HG03196 (cell line): ENCODE measurements at regions not wholly inside any gene's neighbourhood (a gene's known extent, or its start where the extent isn't known, plus 50 kb on each side); places are given as distances from the start of the nearest gene placed in this dataset.
"Not testable (repeated sequence)": the region's sequence is repeated elsewhere in the genome, so short reads cannot be mapped to it uniquely, and the experiment has no call there.

Source experiments
- ATAC-seq: cut with Tn5 transposase; IDR thresholded peaks from one replicate; pipeline ENCODE4 v1.9.1; 2021; ENCODE audit not compliant: unreplicated experiment

DNA sequence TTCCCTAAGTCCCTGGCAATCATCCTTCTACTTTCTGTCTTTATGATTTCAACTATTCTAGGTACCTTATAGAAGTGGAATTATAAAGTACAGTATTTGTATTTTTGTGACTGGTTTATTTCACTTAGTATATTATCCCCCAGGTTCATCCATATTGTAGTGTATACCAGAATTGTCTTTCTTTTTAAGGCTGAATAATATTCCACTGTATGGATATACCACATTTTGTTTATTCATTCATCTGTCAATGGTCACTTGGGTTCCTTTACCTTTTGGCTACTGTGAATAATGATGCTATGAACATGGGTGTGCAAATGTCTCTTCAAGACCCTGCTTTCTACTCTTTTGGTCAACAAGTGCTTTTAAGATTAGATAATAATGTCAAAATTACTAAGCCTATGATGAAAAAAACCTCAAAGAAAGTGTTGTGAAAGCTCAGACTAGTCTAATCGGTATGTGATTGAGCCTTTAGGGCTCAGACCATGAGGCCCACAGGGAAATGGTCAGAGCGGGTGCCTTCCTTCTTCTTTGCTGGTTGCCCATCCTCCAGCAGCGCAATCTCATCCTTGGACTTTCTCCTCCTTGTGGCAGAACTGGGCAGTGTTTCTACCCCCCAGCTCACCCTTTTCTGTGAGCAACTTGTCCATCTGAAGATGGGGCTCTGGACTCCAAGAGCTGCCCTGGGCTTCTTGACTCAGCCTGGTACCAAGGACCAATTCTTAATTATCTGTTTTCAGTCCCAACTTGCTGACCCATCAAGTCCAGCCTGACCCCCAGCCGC is 105.4 kb downstream of the TTC8 start:
- no peak for ATAC-seq

DNA sequence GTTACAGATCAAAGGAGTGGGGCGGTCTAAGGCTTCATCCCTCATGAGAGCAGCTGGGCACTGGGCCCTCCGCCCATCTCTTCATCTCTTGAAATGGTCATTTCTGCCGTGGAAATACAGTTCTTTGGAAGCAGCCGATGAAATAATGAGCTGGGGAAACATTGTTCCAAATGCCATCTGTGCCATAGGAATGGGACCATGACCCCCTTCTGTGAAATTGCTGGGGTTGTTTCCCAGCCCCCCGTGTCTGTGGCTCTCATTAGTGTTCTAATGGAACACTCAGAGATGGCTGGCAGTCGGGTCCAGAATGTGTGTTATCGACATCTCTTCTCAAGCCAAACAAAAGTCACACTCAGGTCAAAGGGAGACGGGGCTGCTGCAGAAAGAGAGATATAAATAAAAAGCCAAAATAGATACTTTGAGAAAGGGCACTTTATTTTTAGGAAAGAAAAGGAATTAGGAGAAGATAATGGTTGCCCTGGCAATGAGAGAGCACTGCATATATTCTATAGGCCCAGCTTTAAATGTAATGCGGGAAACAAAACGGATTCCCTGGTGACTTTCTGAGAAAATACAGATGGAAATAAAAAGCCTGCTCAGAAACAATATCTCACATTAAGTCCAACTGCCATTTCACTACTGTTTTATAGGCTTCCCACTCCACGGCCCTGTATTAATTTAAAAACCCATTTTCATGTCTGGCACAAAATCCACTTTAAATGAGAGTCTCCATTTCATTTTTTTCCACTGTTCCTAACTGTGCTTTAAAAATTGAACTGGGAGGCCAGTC is 107.1 kb downstream of the TTC8 start:
- ATAC-seq = no peak

DNA sequence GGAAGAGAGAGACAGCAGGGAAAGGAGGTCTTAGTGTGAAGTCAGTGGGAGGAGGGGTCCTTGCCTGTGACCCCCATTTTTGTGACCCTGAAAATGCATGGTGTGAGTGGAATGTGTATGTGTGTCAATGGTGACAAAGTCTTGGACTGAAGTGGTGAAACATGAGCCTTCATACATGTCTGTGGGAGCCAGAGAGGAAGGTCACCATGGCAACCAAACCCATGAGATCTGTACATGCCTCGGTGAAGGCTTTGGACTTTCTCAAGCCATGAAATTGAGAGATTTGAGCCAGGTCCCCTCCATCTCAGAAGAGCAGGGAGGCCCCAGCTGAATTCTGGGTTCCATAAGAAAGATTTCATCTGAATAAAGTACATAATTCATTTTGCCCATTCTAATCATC is 108.7 kb downstream of the TTC8 start:
- no peak for ATAC-seq

DNA sequence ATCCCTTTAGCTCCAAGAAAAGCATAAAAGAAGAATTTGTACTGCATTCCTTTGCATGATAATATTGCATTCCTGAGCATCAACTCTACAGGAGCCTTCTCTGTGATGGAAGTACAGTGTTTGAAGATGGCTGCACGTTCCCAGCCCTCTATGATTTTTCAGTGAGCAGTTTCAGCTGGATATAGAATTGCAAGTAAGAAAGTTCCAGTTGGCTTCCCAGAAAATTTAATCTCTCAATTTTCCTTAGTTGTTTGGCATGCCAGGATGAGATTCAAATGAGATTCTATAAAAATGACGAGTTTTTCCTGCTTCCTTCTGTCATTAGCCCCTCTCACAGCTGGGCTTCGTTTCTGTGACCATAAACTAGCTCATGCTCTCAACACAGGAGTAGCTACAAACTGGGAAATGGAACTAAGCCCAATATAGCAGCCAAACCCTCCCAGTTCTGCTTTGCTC is 109.9 kb downstream of the TTC8 start:
- ATAC-seq = no peak

DNA sequence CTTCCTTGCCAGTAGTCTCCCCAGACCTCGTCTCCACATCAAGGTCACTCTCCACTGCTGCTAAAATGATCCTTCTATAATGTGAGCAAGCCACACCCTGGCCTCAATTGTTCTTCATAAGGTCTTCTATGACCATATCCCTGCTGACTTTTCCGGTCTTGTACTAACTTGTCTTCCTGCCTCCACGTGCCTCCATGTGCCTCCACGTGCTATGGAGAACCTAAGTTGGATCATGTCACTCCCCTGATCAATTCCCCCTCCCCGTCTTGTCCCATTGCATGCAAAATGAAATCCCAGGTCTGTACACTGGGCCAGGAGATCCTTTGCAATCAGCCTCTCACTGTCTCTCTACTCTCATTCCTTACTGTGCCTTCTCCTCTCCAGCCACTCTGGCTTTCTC is 110.6 kb downstream of the TTC8 start:
- no peak for ATAC-seq

DNA sequence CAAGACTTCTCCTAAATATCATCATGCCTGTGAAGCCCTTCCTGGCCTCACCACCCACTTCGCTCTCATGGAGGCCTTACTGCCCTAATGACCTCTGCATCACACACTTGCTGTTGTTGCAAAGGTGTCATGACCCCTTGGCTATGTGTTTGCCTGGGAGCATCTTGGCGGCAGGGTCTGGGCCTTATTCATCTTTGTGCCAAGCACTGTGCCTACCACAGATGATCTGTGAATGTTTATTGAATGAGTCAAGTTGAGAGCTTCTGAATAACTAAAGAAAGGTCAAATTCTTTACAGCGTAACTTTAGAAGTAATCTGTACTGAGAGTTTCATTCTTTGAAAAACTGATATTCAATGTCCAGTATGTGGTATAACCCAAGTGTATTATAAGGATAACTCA is 113.3 kb downstream of the TTC8 start:
- no peak for ATAC-seq

DNA sequence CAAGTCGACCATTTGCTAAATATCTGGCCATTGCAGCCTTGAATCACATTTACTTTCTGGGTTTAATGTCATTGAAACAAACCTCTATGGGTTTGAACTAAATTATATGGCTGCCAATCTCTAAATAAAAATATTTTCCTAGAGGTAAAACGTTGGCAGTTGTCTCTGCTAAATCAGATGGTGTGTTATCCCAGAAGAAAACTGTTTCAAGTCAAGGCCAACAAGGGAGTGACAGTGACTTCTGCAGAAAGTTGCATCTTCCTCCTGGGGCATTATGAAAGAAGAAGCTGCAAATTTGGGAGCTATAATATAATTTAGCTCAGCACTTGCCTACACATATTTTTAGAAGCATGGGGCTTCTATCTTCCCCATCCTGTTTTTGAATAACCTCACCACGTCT is 116.2 kb downstream of the TTC8 start:
- ATAC-seq = no peak

DNA sequence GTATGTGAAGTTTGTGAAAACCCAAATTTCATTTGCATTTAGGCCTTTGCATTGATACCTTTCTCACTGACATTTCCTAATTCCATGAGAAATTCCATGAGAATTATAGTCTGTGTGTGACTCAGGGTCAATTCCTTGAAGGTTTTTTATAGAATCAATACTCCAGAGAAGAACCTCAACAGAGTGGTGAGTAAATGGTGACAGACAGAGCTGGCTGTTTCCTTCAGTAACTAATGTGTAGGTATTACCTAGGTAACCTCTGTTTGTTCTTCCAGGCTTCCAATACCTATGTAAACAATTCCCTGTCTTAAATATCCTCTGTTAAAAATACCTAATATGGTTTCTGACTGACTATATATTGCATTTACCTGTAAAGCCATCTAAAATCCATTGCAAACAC is 117.0 kb downstream of the TTC8 start:
- ATAC-seq = no peak

DNA sequence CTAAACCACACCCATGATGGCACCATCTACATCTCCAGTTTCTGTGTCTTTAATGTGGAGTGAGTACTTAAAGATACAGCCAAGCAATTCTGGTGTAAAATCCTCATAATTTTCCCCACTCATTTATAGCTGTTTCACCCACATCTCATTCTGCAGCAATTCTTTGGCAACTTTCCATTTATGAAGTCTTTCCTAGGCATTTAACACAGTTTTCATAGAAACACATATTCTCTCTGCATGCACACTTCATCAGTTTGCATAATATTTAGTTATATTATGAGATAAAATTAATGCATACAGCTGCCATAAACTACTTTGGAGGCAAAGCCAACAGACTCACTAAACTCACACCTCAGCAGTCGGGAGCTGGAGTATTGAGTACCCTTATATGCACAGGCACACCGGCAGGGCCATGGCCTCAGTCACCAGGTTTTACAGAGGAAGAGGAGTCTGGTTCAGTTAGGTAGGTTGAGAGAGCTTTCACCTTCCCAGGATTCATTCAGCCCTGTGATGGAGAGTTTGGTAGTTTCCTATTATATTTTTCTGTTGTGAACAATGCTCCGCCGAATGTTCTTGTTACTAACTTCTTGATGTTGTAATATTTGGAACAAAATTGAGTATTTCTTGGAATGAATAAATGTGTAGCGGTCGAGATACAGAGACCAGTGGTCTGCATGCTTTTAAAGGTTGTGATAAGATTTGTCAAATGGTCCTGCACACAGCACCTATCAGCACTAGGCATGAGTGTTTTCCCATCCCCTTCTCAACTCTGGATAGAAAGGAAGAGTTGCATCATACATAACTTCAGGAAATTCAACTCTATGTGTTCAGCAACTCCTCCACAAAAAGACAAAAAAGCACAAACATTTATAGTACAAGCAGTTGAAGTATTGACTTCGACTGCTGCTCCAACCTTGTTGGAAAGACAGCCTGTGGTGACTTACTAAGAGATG is 123.5 kb downstream of the TTC8 start:
- no peak for ATAC-seq

DNA sequence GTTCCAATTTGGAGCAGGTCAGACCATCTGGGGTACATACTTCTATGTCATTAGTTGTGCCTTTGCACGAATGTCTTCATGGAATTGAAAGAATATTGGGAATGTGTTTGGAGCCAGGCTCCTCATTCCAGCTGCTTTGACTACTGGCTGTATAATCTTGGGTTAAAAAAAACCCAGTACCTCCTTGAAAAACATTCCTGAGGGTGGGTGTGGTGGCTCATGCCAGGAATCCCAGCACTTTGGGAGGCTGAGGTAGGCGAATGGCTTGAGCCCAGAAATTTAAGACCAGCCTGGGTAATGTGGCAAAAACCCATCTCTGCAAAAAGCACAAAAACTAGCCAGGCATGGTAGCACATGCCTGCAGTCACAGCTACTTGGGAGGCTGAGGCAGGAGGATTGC is 125.6 kb downstream of the TTC8 start:
- ATAC-seq = no peak

DNA sequence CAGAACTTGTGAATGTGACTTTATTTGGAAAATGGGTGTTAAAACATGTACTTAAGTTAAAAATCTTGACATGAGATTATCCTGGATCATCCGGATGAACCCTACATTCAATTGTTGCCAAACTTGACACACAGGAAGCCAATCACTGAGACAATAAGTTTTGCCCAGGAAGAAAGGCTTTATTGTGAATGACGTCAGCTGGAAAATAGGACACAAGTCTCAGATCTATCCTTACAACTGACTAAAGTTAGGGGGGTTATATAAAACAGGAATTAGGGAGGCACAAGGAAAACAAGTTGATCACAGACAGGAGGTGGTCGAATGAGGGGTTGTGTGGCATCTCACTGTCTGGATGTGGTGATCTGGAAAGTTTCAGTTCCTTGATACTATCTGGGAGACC is 126.9 kb downstream of the TTC8 start:
- no peak for ATAC-seq

DNA sequence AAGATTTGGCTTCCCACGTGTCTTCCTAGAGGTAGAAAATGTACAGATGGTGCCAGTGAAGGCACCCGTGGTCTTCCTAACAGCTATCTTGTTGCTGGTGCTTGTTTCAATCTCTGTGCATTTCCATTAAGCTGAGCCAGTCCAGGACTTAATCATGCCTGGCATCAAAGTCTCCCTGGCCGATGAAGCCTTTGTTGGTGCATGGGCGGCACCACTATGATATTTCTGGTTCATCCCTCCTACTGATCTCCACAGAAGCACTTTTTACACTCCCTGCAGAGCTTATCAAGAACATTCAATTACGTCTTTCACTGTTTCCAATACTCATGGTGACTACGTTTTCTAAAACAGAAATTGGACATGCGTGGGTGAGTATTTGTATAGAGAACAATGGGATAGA is 128.4 kb downstream of the TTC8 start:
- no peak for ATAC-seq

DNA sequence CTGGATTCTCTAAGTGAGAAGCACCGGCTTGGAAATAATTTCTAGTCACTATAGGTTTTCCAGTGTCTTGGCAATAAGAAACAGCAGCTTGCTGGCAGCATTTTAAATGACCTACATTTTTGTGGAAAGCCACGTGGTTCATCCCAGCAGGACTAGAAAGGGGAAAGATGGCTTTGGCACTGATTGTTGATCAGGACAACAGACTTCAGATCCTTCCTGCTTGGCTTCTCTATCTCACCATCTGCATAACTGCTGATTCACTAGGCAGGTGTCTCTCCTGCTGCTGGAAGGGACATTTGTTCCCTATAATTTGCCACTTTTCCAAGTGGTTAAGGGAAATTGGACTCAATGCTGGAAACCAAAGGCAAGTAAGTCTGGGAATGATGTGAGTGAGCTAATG is 131.0 kb downstream of the TTC8 start:
- ATAC-seq = no peak

DNA sequence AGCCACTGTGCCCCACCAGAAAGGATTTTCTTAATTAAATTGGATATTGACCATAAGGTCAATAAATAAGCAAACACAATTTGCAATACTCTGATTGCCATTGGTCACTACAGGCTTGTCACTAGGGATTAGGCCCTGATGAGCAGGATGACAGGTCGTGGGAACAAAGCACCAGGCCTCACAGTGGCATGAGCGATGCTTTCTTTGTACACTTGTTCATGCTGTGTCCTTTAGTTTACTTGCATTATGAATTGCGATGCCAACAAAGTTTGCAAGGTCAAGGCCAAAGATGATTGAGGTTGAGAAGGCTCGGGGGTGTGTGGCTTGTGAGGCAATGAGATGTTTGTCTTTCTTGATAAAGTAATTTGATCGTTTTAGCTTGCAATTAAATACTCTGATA is 136.0 kb downstream of the TTC8 start:
- no peak for ATAC-seq

DNA sequence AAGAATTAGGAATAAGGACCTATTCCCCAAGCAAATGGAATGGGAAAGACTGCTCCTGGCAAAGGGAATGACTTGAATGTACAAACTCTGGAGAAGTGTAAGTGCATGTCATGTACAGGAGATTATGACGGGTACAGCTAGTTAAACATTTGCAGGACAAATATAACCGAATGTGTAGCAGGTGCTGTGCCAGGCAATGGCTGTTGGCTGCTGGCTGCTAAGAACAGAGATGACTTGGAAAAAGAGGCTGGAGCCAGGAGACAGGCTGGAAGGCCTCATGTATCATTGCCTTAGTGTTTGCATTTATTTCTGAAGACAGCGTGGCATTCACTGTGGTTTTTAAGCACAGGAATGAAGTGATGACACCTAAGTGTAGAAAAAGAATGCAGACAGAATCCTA is 136.8 kb downstream of the TTC8 start:
- ATAC-seq = no peak

DNA sequence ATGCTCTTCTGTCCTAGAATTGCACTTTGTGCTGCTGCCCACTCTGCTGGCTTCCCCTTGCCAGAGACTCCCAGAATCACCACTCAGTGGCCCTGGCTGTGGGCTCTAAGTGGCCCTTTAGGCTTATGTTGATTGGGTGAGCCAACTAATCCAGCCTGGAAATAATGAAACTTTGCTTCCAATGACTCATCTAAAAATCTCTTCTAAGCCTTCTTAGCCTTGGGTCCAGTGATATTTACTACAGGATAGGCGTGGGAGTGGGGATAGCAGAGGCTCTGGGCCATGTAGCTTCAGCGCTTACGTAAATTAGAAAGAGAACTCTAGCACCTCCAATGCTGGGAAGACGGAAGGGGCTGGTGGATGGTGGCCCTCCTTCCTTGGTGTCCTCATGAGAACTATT is 137.9 kb downstream of the TTC8 start:
- ATAC-seq = no peak

DNA sequence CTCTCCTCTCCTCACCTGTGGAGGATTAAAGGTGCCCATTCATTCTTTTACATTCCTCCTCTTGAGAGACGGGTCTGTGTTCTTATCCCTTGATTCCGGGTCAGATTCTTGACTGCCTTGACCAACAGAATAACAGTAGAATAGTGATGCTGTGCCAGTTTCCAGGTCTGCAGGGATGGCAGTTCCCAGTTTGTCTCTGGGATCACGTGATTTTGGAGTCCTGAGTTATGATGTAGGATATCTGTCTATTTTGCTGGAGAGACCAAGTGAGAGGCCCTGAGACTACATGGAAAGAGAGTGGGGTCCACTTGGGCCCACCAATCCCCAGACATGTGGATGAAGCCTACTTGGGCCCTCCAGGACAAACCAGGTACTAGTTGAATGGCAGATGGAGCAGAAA is 142.8 kb downstream of the TTC8 start:
- ATAC-seq = no peak

DNA sequence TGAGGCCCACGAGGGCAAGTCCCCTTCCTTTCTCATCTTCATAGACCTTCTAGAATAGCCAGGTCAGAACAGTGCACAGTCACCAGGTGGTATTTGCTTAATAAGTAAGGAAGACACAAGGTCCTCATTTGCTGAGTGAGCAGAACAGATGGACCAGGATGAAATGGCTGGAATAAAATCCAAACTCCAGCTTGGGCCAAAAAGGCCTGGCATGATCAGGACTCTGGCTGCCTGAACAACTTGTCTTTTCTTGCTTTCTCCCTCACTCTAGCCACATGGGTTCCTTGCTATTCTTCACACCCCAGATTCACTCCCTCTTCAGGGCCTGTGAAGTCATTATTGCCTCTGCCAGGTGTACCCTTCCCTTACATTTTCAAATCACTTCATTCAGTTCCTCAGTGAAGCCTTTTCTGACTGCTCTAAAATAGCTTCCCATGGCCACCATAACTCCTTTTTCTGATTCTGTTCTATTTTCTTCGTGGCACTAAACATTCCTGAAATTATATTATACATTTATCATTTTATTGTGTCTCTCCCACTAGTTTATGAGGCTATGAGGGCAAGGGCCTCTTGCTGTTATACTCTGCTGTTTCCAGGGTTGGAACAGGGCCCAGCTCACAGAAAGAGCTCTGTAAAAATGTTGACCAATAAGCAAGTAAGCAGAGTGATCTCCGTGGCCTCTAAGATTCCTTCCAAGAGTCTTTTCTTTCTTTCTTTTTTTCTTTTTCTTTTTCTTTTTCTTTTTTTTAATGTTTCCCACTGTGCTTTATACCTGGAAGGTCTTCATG is 150.8 kb downstream of the TTC8 start:
- ATAC-seq = no peak

DNA sequence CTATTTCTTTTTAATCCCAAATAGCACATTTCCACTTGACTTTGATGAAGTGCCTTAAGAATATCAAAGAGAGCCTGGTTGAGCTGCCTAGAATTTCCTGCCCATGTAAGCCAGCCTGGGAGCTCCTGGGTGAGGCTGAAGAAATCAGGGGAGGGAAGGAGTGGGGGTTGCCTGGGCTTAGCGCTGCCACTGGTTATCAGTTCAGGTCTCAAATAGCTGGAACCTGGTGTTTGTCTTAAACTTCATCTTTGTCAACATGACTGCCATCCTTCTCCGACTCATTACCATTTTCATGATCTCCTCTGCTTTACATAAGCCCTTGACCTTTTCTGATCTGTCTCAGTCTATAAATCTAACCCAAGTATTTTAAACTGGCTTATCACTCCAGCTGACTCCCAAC is 151.5 kb downstream of the TTC8 start:
- ATAC-seq = no peak

DNA sequence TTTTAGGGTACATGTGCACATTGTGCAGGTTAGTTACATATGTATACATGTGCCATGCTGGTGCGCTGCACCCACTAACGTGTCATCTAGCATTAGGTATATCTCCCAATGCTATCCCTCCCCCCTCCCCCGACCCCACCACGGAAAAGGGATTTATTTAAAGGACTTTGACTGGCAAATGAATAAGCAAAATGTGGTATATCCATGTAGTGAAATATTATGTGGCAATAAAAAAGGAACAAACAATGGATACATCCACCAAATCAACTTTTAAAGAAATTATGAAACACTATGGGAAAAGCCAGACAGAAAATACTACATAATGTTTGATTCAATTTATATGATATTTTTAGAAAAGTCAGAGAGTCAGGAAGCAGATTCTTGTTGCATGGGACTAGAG is 156.5 kb downstream of the TTC8 start:
- ATAC-seq = not testable (repeated sequence)

DNA sequence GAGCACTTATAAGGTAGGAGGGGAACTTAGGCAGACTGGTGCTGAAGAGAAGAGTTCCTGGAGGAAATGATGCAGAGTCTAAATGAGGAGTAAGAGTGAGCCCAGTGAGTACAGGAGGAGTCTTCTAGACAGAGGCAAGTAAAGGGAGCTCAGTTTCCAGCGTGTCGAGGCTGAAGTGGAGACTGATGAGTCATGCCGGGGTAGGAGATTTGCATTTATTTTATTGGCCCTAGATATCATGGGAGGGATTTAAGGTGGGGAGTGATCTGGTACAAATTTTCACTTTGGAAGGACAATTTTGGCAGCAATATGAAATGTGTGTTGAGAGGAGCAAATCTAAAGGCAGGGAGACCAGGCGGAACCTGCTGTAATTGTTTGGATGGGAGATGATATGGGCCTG is 157.5 kb downstream of the TTC8 start:
- ATAC-seq = no peak
